ENCODE measurements at regions not wholly inside any gene's neighbourhood (a gene's known extent, or its start where the extent isn't known, plus 50 kb on each side); places are given as distances from the start of the nearest gene placed in this dataset.

GRCh38 chr10:123454987-123455386, 211.2 kb upstream of the GPR26 start:
- DNase-seq (ENCODE audit: low read depth in 2 of 2), result no peak

- no peak for DNase-seq (ENCODE audit: low read depth in 2 of 2)
Measured at GRCh38 chr10:123455861-123456260, 210.3 kb upstream of the GPR26 start.

GRCh38 chr10:123458933-123459332, 207.2 kb upstream of the GPR26 start:
- DNase-seq (ENCODE audit: low read depth in 2 of 2), result no peak

- DNase-seq (ENCODE audit: low read depth in 2 of 2), result no peak
Measured at GRCh38 chr10:123459371-123460091, 206.6 kb upstream of the GPR26 start.

GRCh38 chr10:123462246-123462645, 203.9 kb upstream of the GPR26 start:
- no peak for DNase-seq (ENCODE audit: low read depth in 2 of 2)

- no peak for DNase-seq (ENCODE audit: low read depth in 2 of 2)
Measured at GRCh38 chr10:123462756-123463155, 203.4 kb upstream of the GPR26 start.

- DNase-seq (ENCODE audit: low read depth in 2 of 2), result no peak
Measured at GRCh38 chr10:123463181-123463580, 203.0 kb upstream of the GPR26 start.

GRCh38 chr10:123463698-123464097, 202.5 kb upstream of the GPR26 start:
- no peak for DNase-seq (ENCODE audit: low read depth in 2 of 2)

GRCh38 chr10:123464430-123465323, 201.5 kb upstream of the GPR26 start:
- no peak for DNase-seq (ENCODE audit: low read depth in 2 of 2)

- no peak for DNase-seq (ENCODE audit: low read depth in 2 of 2)
Measured at GRCh38 chr10:123470336-123470921, 195.7 kb upstream of the GPR26 start.

GRCh38 chr10:123471811-123472210, 194.3 kb upstream of the GPR26 start:
- no peak for DNase-seq (ENCODE audit: low read depth in 2 of 2)

- DNase-seq (ENCODE audit: low read depth in 2 of 2), result no peak
Measured at GRCh38 chr10:123472606-123473005, 193.5 kb upstream of the GPR26 start.

- no peak for DNase-seq (ENCODE audit: low read depth in 2 of 2)
Measured at GRCh38 chr10:123474700-123475099, 191.5 kb upstream of the GPR26 start.

- DNase-seq (ENCODE audit: low read depth in 2 of 2), result no peak
Measured at GRCh38 chr10:123475466-123475865, 190.7 kb upstream of the GPR26 start.

GRCh38 chr10:123478116-123478515, 188.0 kb upstream of the GPR26 start:
- no peak for DNase-seq (ENCODE audit: low read depth in 2 of 2)

- DNase-seq (ENCODE audit: low read depth in 2 of 2), result no peak
Measured at GRCh38 chr10:123479640-123480039, 186.5 kb upstream of the GPR26 start.

- no peak for DNase-seq (ENCODE audit: low read depth in 2 of 2)
Measured at GRCh38 chr10:123480344-123480743, 185.8 kb upstream of the GPR26 start.

- DNase-seq (ENCODE audit: low read depth in 2 of 2), result no peak
Measured at GRCh38 chr10:123480845-123481244, 185.3 kb upstream of the GPR26 start.

- DNase-seq (ENCODE audit: low read depth in 2 of 2), result no peak
Measured at GRCh38 chr10:123484722-123485121, 181.4 kb upstream of the GPR26 start.

GRCh38 chr10:123485341-123485960, 180.7 kb upstream of the GPR26 start:
- no peak for DNase-seq (ENCODE audit: low read depth in 2 of 2)

GRCh38 chr10:123488436-123488835, 177.7 kb upstream of the GPR26 start:
- DNase-seq (ENCODE audit: low read depth in 2 of 2), result no peak

GRCh38 chr10:123491364-123491763, 174.8 kb upstream of the GPR26 start:
- DNase-seq (ENCODE audit: low read depth in 2 of 2), result no peak
